IMR-90 (cell line): ENCODE measurements at regions not wholly inside any gene's neighbourhood (a gene's known extent, or its start where the extent isn't known, plus 50 kb on each side); places are given as distances from the start of the nearest gene placed in this dataset.

ENCODE experiments used
- MAFK ChIP-seq: IDR thresholded peaks from 2 replicates; pipeline ENCODE4 v1.6.1; 2012; ENCODE audit warnings: low read depth, low read length, improper control_type of control experiment
- MXI1 ChIP-seq: IDR thresholded peaks from 2 replicates; pipeline ENCODE4 v1.6.1; 2012; ENCODE audit warnings: low read depth, mild to moderate bottlenecking, low read length, moderate library complexity, borderline replicate concordance
- POLR2A ChIP-seq: IDR thresholded peaks from 2 replicates; pipeline ENCODE4 v1.6.1; 2012; ENCODE audit warnings: mild to moderate bottlenecking, low read depth, low read length
- RAD21 ChIP-seq: IDR thresholded peaks from 2 replicates; pipeline ENCODE4 v1.6.1; 2012; ENCODE audit warnings: low read length, improper control_type of control experiment
- RCOR1 ChIP-seq: IDR thresholded peaks from 2 replicates; pipeline ENCODE4 v1.6.1; 2012; ENCODE audit warnings: mild to moderate bottlenecking, low read length, improper control_type of control experiment; ENCODE audit not compliant: insufficient replicate concordance
- TF ChIP-seq, protein P1 (sequence below): conservative IDR thresholded peaks from 2 replicates; pipeline ENCODE4 v1.5.1; 2012; ENCODE audit warnings: mild to moderate bottlenecking, low read depth, low read length, improper control_type of control experiment
- TF ChIP-seq, protein P2 (sequence below): fragments of 150-350 bp; IDR thresholded peaks from 2 replicates; pipeline ENCODE4 v1.6.1; 2017; ENCODE audit warnings: mild to moderate bottlenecking, antibody characterized with exemption, low read length, low read depth
- TF ChIP-seq, protein P3 (sequence below): fragments of 150-350 bp; IDR thresholded peaks from 2 replicates; pipeline ENCODE4 v1.6.1; 2016; ENCODE audit warnings: low read depth, mild to moderate bottlenecking, low read length, moderate library complexity, borderline replicate concordance

- TF ChIP-seq, protein P1, sequence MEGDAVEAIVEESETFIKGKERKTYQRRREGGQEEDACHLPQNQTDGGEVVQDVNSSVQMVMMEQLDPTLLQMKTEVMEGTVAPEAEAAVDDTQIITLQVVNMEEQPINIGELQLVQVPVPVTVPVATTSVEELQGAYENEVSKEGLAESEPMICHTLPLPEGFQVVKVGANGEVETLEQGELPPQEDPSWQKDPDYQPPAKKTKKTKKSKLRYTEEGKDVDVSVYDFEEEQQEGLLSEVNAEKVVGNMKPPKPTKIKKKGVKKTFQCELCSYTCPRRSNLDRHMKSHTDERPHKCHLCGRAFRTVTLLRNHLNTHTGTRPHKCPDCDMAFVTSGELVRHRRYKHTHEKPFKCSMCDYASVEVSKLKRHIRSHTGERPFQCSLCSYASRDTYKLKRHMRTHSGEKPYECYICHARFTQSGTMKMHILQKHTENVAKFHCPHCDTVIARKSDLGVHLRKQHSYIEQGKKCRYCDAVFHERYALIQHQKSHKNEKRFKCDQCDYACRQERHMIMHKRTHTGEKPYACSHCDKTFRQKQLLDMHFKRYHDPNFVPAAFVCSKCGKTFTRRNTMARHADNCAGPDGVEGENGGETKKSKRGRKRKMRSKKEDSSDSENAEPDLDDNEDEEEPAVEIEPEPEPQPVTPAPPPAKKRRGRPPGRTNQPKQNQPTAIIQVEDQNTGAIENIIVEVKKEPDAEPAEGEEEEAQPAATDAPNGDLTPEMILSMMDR: no peak
- TF ChIP-seq RAD21: no peak
- no peak for TF ChIP-seq POLR2A
- TF ChIP-seq, protein P2, sequence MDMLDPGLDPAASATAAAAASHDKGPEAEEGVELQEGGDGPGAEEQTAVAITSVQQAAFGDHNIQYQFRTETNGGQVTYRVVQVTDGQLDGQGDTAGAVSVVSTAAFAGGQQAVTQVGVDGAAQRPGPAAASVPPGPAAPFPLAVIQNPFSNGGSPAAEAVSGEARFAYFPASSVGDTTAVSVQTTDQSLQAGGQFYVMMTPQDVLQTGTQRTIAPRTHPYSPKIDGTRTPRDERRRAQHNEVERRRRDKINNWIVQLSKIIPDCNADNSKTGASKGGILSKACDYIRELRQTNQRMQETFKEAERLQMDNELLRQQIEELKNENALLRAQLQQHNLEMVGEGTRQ: no peak
- TF ChIP-seq MXI1: no peak
- no peak for TF ChIP-seq MAFK
- TF ChIP-seq RCOR1: no peak
- TF ChIP-seq, protein P3, sequence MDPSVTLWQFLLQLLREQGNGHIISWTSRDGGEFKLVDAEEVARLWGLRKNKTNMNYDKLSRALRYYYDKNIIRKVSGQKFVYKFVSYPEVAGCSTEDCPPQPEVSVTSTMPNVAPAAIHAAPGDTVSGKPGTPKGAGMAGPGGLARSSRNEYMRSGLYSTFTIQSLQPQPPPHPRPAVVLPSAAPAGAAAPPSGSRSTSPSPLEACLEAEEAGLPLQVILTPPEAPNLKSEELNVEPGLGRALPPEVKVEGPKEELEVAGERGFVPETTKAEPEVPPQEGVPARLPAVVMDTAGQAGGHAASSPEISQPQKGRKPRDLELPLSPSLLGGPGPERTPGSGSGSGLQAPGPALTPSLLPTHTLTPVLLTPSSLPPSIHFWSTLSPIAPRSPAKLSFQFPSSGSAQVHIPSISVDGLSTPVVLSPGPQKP: no peak
These were observed 126.6 kb upstream of the IL12B start for GRCh38 chr5:159456722-159457465.
